ENCODE measurements at regions not wholly inside any gene's neighbourhood (a gene's known extent, or its start where the extent isn't known, plus 50 kb on each side); places are given as distances from the start of the nearest gene placed in this dataset.

- TF ChIP-seq CTCF (IDR thresholded peaks at IDR 0.05; ENCODE audit: borderline replicate concordance, extremely low read depth, insufficient read depth) = no peak
- Histone ChIP-seq H3K9ac (ENCODE audit: low read length in 3 of 3) (no peak overlapping the region), H3K36me3 (ENCODE audit: control insufficient read depth in 2 of 3, insufficient read depth in 3 of 3, low read length in 3 of 3) (no peaks in the 10 kb centered on the region), H3K27me3 (ENCODE audit: control insufficient read depth, insufficient read depth, low read length) (no peaks in the 10 kb centered on the region), H3K4me1 (ENCODE audit: control insufficient read depth in 2 of 3, insufficient read depth in 2 of 3, low read depth in 1 of 3, low read length in 3 of 3) (no peaks in the 10 kb centered on the region), H3K9me3 (ENCODE audit: control insufficient read depth in 2 of 3, insufficient read depth in 1 of 3, low read length in 3 of 3) (no peaks in the 10 kb centered on the region), H3K27ac (ENCODE audit: low read depth in 2 of 2, low read length in 2 of 2) (no peak overlapping the region), H3K4me3 (ENCODE audit: low read length in 3 of 3) (no peak overlapping the region)
- intact Hi-C loops (cut with DNase I) = no loop called here
- no peak for FAIRE-seq
- DNase-seq = peak in 1 of 5 donors; percentile 4
These were observed 1391.3 kb downstream of the DSC3 start for GRCh38 chr18:29651122-29651680.

- H3K27ac ChIP-seq (ENCODE audit: low read depth in 2 of 2, low read length in 2 of 2) = no peak overlapping the region
- no peak for FAIRE-seq
- H3K4me1 ChIP-seq (ENCODE audit: control insufficient read depth in 2 of 3, insufficient read depth in 2 of 3, low read depth in 1 of 3, low read length in 3 of 3) = no peaks in the 10 kb centered on the region
- H3K27me3 ChIP-seq (ENCODE audit: control insufficient read depth, insufficient read depth, low read length) = no peaks in the 10 kb centered on the region
- no peaks in the 10 kb centered on the region for H3K9me3 ChIP-seq (ENCODE audit: control insufficient read depth in 2 of 3, insufficient read depth in 1 of 3, low read length in 3 of 3)
- TF ChIP-seq CTCF (IDR thresholded peaks at IDR 0.05; ENCODE audit: borderline replicate concordance, extremely low read depth, insufficient read depth) = no peak
- no peak for DNase-seq
- H3K4me3 ChIP-seq (ENCODE audit: low read length in 3 of 3) = no peak overlapping the region
- no peak overlapping the region for H3K9ac ChIP-seq (ENCODE audit: low read length in 3 of 3)
- intact Hi-C loops (cut with DNase I) = no loop called here
- H3K36me3 ChIP-seq (ENCODE audit: control insufficient read depth in 2 of 3, insufficient read depth in 3 of 3, low read length in 3 of 3) = no peaks in the 10 kb centered on the region
These were observed 1393.7 kb downstream of the DSC3 start for GRCh38 chr18:29648891-29649290.

- TF ChIP-seq CTCF (IDR thresholded peaks at IDR 0.05; ENCODE audit: borderline replicate concordance, extremely low read depth, insufficient read depth) = no peak
- H3K4me3 ChIP-seq (ENCODE audit: low read length in 3 of 3) = no peak overlapping the region
- intact Hi-C loops (cut with DNase I) = no loop called here
- DNase-seq = no peak
- no peak for FAIRE-seq
- no peaks in the 10 kb centered on the region for H3K4me1 ChIP-seq (ENCODE audit: control insufficient read depth in 2 of 3, insufficient read depth in 2 of 3, low read depth in 1 of 3, low read length in 3 of 3)
- H3K9ac ChIP-seq (ENCODE audit: low read length in 3 of 3) = no peak overlapping the region
- H3K9me3 ChIP-seq (ENCODE audit: control insufficient read depth in 2 of 3, insufficient read depth in 1 of 3, low read length in 3 of 3) = no peaks in the 10 kb centered on the region
- no peaks in the 10 kb centered on the region for H3K27me3 ChIP-seq (ENCODE audit: control insufficient read depth, insufficient read depth, low read length)
- no peak overlapping the region for H3K27ac ChIP-seq (ENCODE audit: low read depth in 2 of 2, low read length in 2 of 2)
- H3K36me3 ChIP-seq (ENCODE audit: control insufficient read depth in 2 of 3, insufficient read depth in 3 of 3, low read length in 3 of 3) = no peaks in the 10 kb centered on the region
These were observed 1394.8 kb downstream of the DSC3 start for GRCh38 chr18:29647700-29648099.

DNA sequence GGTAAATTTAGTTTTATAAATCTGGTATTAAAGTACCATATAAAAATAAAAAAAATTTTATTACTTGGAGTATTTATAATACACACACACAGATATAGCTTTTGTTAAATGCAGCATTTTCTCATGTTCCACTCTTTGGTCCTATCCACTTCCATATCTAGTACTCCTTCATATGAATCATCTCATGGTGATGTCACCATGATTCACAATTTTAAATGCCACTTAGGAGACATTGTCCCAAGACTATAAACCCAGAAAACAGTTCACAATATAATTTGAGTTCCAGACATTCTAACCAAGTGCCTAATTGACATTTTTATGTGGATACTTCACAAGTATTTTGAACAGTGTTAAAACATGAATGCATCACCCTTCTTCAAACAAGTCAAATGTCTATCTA, 1398.3 kb downstream of the DSC3 start:
- no peak for FAIRE-seq
- no peaks in the 10 kb centered on the region for H3K27me3 ChIP-seq (ENCODE audit: control insufficient read depth, insufficient read depth, low read length)
- TF ChIP-seq CTCF (IDR thresholded peaks at IDR 0.05; ENCODE audit: borderline replicate concordance, extremely low read depth, insufficient read depth) = no peak

More for the DNA sequence above, 1398.3 kb downstream of the DSC3 start:
- Histone ChIP-seq H3K9me3 (ENCODE audit: control insufficient read depth in 2 of 3, insufficient read depth in 1 of 3, low read length in 3 of 3) (no peaks in the 10 kb centered on the region), H3K36me3 (ENCODE audit: control insufficient read depth in 2 of 3, insufficient read depth in 3 of 3, low read length in 3 of 3) (no peaks in the 10 kb centered on the region), H3K9ac (ENCODE audit: low read length in 3 of 3) (no peak overlapping the region), H3K4me1 (ENCODE audit: control insufficient read depth in 2 of 3, insufficient read depth in 2 of 3, low read depth in 1 of 3, low read length in 3 of 3) (no peaks in the 10 kb centered on the region), H3K27ac (ENCODE audit: low read depth in 2 of 2, low read length in 2 of 2) (no peak overlapping the region), H3K4me3 (ENCODE audit: low read length in 3 of 3) (no peak overlapping the region)
- intact Hi-C loops (cut with DNase I) = no loop called here
- DNase-seq = no peak
